Upper lobe of right lung (tissue), 1 donor: ENCODE measurements at regions not wholly inside any gene's neighbourhood (a gene's known extent, or its start where the extent isn't known, plus 50 kb on each side); places are given as distances from the start of the nearest gene placed in this dataset.
A peak's percentile ranks its signal among the peaks of the same experiment; 100 is the strongest.

Experiments used
- ATAC-seq: fragments of 200-7000 bp; cut with Tn5 transposase; one replicate; pipeline ENCODE4 v1.9.1; 2020; ENCODE audit warnings: mild to moderate bottlenecking, moderate library complexity
- DNase-seq: peaks from one replicate; pipeline ENCODE4 v3.0.0-alpha.2; 2020
- H3K27ac ChIP-seq: fragments of 200-600 bp; one replicate; pipeline ENCODE4 v1.8.0; 2022
- H3K27me3 ChIP-seq: fragments of 200-600 bp; one replicate; pipeline ENCODE4 v1.8.0; 2022; ENCODE audit warnings: mild to moderate bottlenecking
- H3K36me3 ChIP-seq: fragments of 200-600 bp; one replicate; pipeline ENCODE4 v1.8.0; 2022
- H3K4me1 ChIP-seq: fragments of 200-600 bp; one replicate; pipeline ENCODE4 v1.8.0; 2022
- H3K4me3 ChIP-seq: fragments of 200-600 bp; one replicate; pipeline ENCODE4 v1.8.0; 2022; ENCODE audit warnings: mild to moderate bottlenecking
- H3K9me3 ChIP-seq: fragments of 200-600 bp; one replicate; pipeline ENCODE4 v1.8.0; 2022
- intact Hi-C: fragments of 100-400 bp; cut with DNase I; formaldehyde crosslinking; loops from one replicate; pipeline ENCODE4 v1.11.0; 2022
- TF ChIP-seq, protein P1 (sequence below): fragments of 200-600 bp; IDR thresholded peaks from one replicate; pipeline ENCODE4 v1.8.0; 2022; ENCODE audit warnings: antibody characterized with exemption
- donor health status: DM: no; HTN: yes; CAD: no; lungs with severe emphysema.

DNA sequence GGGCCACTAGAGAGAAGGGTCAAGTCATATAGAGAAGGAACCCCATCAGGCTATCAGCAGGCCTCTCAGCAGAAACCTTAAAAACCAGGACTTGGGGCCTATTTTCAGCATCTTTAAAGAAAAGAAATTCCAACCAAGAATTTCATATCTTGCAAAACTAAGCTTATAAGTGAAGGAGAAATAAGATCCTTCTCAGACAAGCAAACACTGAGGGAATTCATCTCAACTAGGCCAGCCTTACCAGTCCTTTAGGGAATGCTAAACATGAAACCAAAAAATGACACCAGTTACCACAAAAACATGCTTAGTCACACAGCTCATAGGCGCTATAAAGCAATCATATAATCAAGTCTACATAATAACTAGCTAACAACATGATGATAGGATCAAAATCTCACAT is 407.1 kb downstream of the LRRC70 start:
- ATAC-seq = no peak
- H3K9me3 ChIP-seq = peaks cover 13% of the 10 kb centered on the region

DNA sequence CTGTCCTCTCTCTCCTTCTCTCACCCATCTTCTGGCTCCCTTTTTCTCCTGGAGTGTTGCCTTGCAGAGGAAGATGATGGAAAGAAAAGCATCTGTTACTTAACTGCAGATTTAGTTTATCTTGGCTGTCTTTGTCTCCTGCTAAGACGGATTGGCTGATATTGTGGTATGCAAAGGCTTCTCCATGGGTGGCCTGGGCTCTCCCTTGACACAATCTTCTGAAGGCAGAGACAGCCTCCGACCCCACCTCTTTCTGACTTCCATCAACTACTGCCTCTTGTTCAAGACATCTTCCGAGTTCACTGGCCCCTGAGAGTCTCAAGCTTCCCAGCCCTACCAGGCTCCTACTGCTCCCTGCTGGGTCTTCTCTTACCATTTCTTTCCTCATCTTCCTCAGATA is 403.7 kb downstream of the LRRC70 start:
- intact Hi-C loops = no loop called here
- no peak overlapping the region for H3K4me3 ChIP-seq
- DNase-seq (no peak), ATAC-seq (no peak)
- no peaks in the 10 kb centered on the region for H3K4me1 ChIP-seq
- no peaks in the 10 kb centered on the region for H3K27me3 ChIP-seq
- TF ChIP-seq, protein P1, sequence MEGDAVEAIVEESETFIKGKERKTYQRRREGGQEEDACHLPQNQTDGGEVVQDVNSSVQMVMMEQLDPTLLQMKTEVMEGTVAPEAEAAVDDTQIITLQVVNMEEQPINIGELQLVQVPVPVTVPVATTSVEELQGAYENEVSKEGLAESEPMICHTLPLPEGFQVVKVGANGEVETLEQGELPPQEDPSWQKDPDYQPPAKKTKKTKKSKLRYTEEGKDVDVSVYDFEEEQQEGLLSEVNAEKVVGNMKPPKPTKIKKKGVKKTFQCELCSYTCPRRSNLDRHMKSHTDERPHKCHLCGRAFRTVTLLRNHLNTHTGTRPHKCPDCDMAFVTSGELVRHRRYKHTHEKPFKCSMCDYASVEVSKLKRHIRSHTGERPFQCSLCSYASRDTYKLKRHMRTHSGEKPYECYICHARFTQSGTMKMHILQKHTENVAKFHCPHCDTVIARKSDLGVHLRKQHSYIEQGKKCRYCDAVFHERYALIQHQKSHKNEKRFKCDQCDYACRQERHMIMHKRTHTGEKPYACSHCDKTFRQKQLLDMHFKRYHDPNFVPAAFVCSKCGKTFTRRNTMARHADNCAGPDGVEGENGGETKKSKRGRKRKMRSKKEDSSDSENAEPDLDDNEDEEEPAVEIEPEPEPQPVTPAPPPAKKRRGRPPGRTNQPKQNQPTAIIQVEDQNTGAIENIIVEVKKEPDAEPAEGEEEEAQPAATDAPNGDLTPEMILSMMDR = no peak
- no peak overlapping the region for H3K27ac ChIP-seq
- H3K9me3 ChIP-seq = peaks cover 13% of the 10 kb centered on the region
- H3K36me3 ChIP-seq = no peaks in the 10 kb centered on the region

More for the DNA sequence above, 407.1 kb downstream of the LRRC70 start:
- Histone ChIP-seq H3K27me3 (no peaks in the 10 kb centered on the region), H3K36me3 (no peaks in the 10 kb centered on the region), H3K27ac (no peak overlapping the region), H3K4me3 (no peak overlapping the region), H3K4me1 (no peaks in the 10 kb centered on the region)
- DNase-seq = no peak
- TF ChIP-seq, protein P1 = no peak
- intact Hi-C loops = no loop called here

DNA sequence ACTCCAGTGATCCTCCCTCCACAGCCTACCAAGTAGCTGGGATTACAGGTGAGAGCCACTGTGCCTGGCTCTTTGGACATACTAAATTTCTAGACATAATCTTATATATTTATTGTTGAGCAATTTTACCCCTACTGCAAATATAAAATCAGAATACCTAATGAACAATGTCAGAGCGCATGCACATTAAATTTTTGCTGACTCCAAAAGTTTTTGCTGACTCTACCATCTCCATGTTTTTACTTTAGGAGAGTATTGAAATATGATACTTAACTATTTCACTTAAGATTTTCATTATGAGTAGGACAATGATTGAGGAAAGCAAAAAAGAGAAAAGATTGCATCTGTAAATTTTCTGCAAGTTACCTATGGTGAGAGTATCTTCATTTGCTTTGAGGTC is 402.3 kb downstream of the LRRC70 start:
- no peak overlapping the region for H3K27ac ChIP-seq
- H3K9me3 ChIP-seq = peaks cover 7% of the 10 kb centered on the region
- H3K4me3 ChIP-seq = no peak overlapping the region
- intact Hi-C loops = no loop called here
- no peaks in the 10 kb centered on the region for H3K27me3 ChIP-seq
- DNase-seq (no peak), ATAC-seq (no peak)
- TF ChIP-seq, protein P1 = no peak
- H3K4me1 ChIP-seq = no peaks in the 10 kb centered on the region
- H3K36me3 ChIP-seq = no peaks in the 10 kb centered on the region

DNA sequence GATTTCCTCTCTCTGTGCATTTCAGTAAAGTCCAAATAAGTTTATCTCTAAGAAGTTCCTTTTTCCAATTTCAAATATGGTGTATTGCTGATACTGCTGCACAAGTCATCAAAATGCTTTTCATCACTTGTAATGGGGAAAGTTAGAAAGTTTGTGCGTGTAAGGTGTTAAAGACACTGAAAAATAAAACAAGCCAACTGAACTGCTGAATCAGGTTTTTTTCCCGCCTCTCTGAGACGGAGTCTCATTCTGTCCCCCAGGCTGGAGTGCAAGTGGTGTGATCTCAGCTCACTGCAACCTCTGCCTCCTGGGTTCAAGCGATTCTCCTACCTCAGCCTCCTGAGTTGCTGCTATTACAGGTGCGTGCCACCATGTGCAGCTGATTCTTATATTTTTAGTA is 400.9 kb downstream of the LRRC70 start:
- TF ChIP-seq, protein P1 = no peak
- Histone ChIP-seq H3K4me3 (no peak overlapping the region), H3K27ac (no peak overlapping the region), H3K9me3 (no peaks in the 10 kb centered on the region), H3K4me1 (no peaks in the 10 kb centered on the region), H3K36me3 (no peaks in the 10 kb centered on the region), H3K27me3 (no peaks in the 10 kb centered on the region)
- no peak for DNase-seq
- no peak for ATAC-seq
- intact Hi-C loops = no loop called here

DNA sequence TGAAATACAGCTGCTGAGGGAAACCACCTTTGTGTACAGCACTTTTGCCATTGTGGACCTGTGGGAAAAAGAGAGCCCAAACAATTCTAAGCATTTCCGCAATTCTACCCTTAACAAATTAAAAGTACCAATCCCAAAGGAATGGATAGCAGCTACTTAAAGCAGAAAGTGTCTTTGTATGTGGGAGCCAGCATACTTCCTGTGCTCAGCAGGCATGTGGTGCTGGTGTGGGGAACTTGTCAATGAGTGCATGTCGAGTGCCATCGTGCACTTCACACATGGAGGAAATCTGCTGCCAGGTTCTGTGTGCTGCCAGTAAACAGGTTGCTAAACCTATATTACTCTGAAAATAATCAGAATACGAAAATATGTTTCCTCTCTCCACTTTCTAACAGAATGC is 399.0 kb downstream of the LRRC70 start:
- ATAC-seq = peak; percentile 79

DNA sequence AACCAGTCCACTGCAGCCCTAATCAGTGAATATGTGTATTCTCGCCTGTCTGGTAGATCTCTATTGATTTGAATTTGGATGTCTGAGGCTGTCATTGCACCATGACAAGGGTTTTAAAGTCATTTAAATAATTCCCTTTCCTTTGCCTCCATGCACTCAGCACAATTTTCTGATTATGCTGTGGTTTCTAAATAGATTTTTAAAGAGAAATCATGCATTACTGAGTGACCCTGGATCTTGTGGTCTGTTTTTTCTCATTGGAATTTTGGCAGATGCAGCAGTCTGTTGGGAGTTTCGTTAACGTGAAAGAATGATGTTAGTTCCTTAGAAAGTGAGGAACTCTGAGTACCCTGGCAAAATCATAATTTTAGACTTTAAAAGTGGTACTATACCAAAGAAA is 396.0 kb downstream of the LRRC70 start:
- intact Hi-C loops = no loop called here
- Histone ChIP-seq H3K4me1 (no peaks in the 10 kb centered on the region), H3K27ac (no peak overlapping the region), H3K36me3 (no peaks in the 10 kb centered on the region), H3K9me3 (no peaks in the 10 kb centered on the region), H3K27me3 (no peaks in the 10 kb centered on the region), H3K4me3 (no peak overlapping the region)
- TF ChIP-seq, protein P1 = no peak
- no peak for ATAC-seq
- DNase-seq = no peak

More for the DNA sequence above, 399.0 kb downstream of the LRRC70 start:
- no peaks in the 10 kb centered on the region for H3K27me3 ChIP-seq
- H3K27ac ChIP-seq = no peak overlapping the region
- no peaks in the 10 kb centered on the region for H3K4me1 ChIP-seq
- no peaks in the 10 kb centered on the region for H3K36me3 ChIP-seq
- no peak for DNase-seq
- no peak overlapping the region for H3K4me3 ChIP-seq
- intact Hi-C loops = no loop called here
- TF ChIP-seq, protein P1 = no peak
- no peaks in the 10 kb centered on the region for H3K9me3 ChIP-seq
